ENCODE measurements at regions not wholly inside any gene's neighbourhood (a gene's known extent, or its start where the extent isn't known, plus 50 kb on each side); places are given as distances from the start of the nearest gene placed in this dataset.

GRCh38 chr2:64342195-64343099 is 111.5 kb upstream of the LGALSL start:
- no peak for DNase-seq
- TF ChIP-seq POLR2A (IDR thresholded peaks at IDR 0.05), result no peak
- no peak for TF ChIP-seq CTCF (IDR thresholded peaks at IDR 0.05)
- intact Hi-C loops (cut with DNase I; ENCODE audit: low total_unique reads), result no loop called here

DNA sequence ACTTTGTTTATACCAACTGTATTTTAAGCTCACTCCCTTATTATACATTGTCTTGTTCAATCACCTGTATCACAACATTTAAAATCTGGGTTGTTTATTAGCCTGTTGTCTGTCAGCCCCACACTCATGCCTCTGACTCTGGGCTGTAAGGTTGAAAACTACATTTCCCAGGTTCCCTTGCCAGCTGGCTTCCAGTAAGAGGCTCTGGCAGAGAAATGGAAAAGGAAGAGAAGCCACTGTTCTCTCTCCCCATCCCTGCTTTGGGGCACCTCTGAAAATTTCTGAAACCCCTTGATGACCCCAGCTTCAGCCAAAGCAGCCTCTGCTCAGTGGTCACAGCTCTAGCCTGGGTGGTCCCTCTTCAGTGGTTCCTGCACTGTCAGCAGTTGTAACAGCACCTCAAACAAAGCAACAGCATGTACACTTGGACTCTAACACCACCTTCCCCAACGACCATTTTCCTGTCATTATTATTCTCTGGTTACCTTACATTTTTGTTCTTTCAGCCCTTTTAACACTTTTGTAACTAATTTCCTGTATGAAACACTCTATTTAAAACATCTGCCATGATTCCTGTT is 108.9 kb upstream of the LGALSL start:
- intact Hi-C loops (cut with DNase I; ENCODE audit: low total_unique reads), result no loop called here
- no peaks in the 10 kb centered on the region for H3K9me3 ChIP-seq
- no peak overlapping the region for H3K27ac ChIP-seq
- no peak for TF ChIP-seq CTCF (IDR thresholded peaks at IDR 0.05)
- TF ChIP-seq POLR2A (IDR thresholded peaks at IDR 0.05), result no peak
- WGBS, 2 donors, result 17 to 19% methylated on average over 1 of the region's 1 CpG
- H3K27me3 ChIP-seq, result no peaks in the 10 kb centered on the region
- no peaks in the 10 kb centered on the region for H3K36me3 ChIP-seq (ENCODE audit: low read depth, missing control alignments)
- H3K4me1 ChIP-seq, result peaks cover 10% of the 10 kb centered on the region
- no peak for DNase-seq
- H3K4me3 ChIP-seq, result no peak overlapping the region

More at GRCh38 chr2:64342195-64343099, 111.5 kb upstream of the LGALSL start:
- Histone ChIP-seq H3K27me3 (no peaks in the 10 kb centered on the region), H3K9me3 (no peaks in the 10 kb centered on the region), H3K36me3 (ENCODE audit: low read depth, missing control alignments) (no peaks in the 10 kb centered on the region), H3K4me1 (peaks cover 10% of the 10 kb centered on the region), H3K4me3 (no peak overlapping the region), H3K27ac (peak overlapping the region; percentile 23 to 41)
- 62 to 67% methylated on average over 6 of the region's 6 CpGs for WGBS, 2 donors

GRCh38 chr2:64345998-64346397 is 108.0 kb upstream of the LGALSL start:
- Histone ChIP-seq H3K36me3 (ENCODE audit: low read depth, missing control alignments) (no peaks in the 10 kb centered on the region), H3K27me3 (no peaks in the 10 kb centered on the region), H3K4me1 (peaks cover 10% of the 10 kb centered on the region), H3K27ac (no peak overlapping the region), H3K9me3 (no peaks in the 10 kb centered on the region), H3K4me3 (no peak overlapping the region)
- 95 to 97% methylated on average over 2 of the region's 2 CpGs for WGBS, 2 donors
- no peak for DNase-seq
- intact Hi-C loops (cut with DNase I; ENCODE audit: low total_unique reads), result no loop called here
- TF ChIP-seq CTCF (IDR thresholded peaks at IDR 0.05), result no peak

- TF ChIP-seq POLR2A (IDR thresholded peaks at IDR 0.05) (no peak), CTCF (IDR thresholded peaks at IDR 0.05) (no peak)
- H3K9me3 ChIP-seq, result no peaks in the 10 kb centered on the region
- no peak for DNase-seq
- intact Hi-C loops (cut with DNase I; ENCODE audit: low total_unique reads), result no loop called here
- H3K4me1 ChIP-seq, result no peaks in the 10 kb centered on the region
- H3K27ac ChIP-seq, result no peak overlapping the region
- 90% methylated on average over 6 of the region's 6 CpGs for WGBS, 2 donors
- no peak overlapping the region for H3K4me3 ChIP-seq
- no peaks in the 10 kb centered on the region for H3K36me3 ChIP-seq (ENCODE audit: low read depth, missing control alignments)
- H3K27me3 ChIP-seq, result no peaks in the 10 kb centered on the region
These were observed 105.4 kb upstream of the LGALSL start for GRCh38 chr2:64348386-64349130.
